Vagina (tissue), 2 donors: ENCODE measurements at regions not wholly inside any gene's neighbourhood (a gene's known extent, or its start where the extent isn't known, plus 50 kb on each side); places are given as distances from the start of the nearest gene placed in this dataset.

ENCODE experiments used
- POLR2A ChIP-seq, 2 donors: fragments of 450-650 bp; IDR thresholded peaks; one replicate each; pipeline ENCODE4 v1.6.1; 2017; ENCODE audit warnings: antibody characterized with exemption in 2 of 2, mild to moderate bottlenecking in 2 of 2, moderate library complexity in 2 of 2
- POLR2AphosphoS5 ChIP-seq, 2 donors: sonication (generic); formaldehyde crosslinking; IDR thresholded peaks; one replicate each; pipeline ENCODE4 v1.9.0; 2017; ENCODE audit warnings: antibody characterized with exemption in 2 of 2, mild to moderate bottlenecking in 2 of 2, low read depth in 1 of 2; ENCODE audit not compliant: insufficient read depth in 1 of 2
- TF ChIP-seq, protein P1 (sequence below), 3 experiments: fragments of 450-650 bp in 2 of 3; fragments of 200-600 bp in 1 of 3; sonication (generic) in 1 of 3; IDR thresholded peaks; one replicate each; pipeline ENCODE4 v1.5.1; 2017 to 2019; ENCODE audit warnings: antibody characterized with exemption in 3 of 3, mild to moderate bottlenecking in 2 of 3, moderate library complexity in 2 of 3

DNA sequence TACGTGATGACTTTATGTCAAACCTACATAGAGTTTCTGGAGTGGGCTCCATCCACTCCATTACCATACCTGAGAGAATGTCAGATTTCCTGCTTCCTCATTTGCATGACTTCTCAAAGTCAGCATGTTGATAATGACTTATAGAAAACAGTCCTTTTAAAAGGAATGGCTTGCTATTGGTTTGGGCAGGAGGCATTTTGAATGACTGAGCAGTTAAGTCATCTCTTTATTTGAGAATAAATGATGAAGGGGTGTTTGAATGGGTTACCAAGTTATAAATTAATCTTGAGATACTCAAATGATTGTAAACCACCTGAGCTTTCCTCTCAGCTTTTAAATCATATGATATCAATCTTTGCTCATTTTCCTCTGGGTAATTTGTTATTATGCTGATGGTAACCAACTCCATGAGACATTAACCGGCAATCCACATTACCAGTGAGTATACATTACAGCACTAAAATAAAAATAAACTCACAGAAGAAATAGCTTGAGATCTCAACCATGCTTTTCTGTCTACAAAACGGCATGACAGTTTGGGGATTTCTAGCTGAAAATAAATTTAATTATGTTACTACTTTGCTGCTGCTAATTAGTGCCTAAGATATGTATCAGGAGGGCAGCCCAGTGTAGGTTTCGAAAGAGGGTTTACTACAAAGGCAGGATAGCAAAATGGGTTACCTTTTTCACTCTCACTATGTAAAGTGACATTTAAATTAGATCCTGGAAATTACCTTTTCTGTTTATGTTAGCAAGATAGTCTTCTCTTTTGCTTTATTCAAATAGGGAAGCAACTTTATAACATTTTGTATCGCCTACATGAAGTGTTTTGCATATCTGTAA lies 78.8 kb downstream of the RPS12 start:
- no peak for TF ChIP-seq POLR2A (IDR thresholded peaks at IDR 0.05)
- TF ChIP-seq, protein P1, sequence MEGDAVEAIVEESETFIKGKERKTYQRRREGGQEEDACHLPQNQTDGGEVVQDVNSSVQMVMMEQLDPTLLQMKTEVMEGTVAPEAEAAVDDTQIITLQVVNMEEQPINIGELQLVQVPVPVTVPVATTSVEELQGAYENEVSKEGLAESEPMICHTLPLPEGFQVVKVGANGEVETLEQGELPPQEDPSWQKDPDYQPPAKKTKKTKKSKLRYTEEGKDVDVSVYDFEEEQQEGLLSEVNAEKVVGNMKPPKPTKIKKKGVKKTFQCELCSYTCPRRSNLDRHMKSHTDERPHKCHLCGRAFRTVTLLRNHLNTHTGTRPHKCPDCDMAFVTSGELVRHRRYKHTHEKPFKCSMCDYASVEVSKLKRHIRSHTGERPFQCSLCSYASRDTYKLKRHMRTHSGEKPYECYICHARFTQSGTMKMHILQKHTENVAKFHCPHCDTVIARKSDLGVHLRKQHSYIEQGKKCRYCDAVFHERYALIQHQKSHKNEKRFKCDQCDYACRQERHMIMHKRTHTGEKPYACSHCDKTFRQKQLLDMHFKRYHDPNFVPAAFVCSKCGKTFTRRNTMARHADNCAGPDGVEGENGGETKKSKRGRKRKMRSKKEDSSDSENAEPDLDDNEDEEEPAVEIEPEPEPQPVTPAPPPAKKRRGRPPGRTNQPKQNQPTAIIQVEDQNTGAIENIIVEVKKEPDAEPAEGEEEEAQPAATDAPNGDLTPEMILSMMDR (IDR thresholded peaks at IDR 0.05): no peak
- TF ChIP-seq POLR2AphosphoS5 (IDR thresholded peaks at IDR 0.05; ENCODE audit: insufficient read depth in 1 of 2, low read depth in 1 of 2): no peak
